Keratinocyte (primary cell): ENCODE measurements at regions not wholly inside any gene's neighbourhood (a gene's known extent, or its start where the extent isn't known, plus 50 kb on each side); places are given as distances from the start of the nearest gene placed in this dataset.

Experiments used
- DNase-seq: peaks from one replicate; pipeline ENCODE4 v3.0.0-alpha.2; 2011; ENCODE audit warnings: low read depth, missing footprints, low spot score
- FAIRE-seq: peaks from 2 replicates; lab custom pipeline; 2011; peaks lifted over from hg19 to GRCh38; lab: Jason Lieb, UNC
- H2AFZ ChIP-seq: 2 replicates; pipeline ENCODE4 v1.6.0; 2012; ENCODE audit warnings: low read length, control low read depth, inconsistent platforms; ENCODE audit not compliant: control insufficient read depth
- H3K27ac ChIP-seq: 2 replicates; pipeline ENCODE4 v1.5.1; 2011; ENCODE audit warnings: low read length; ENCODE audit not compliant: control insufficient read depth, insufficient read depth
- H3K27me3 ChIP-seq: 3 replicates; pipeline ENCODE4 v1.6.0; 2011; ENCODE audit warnings: low read length; ENCODE audit not compliant: control insufficient read depth, insufficient read depth; ENCODE audit errors: extremely low read depth
- H3K36me3 ChIP-seq, 2 experiments: 2 replicates in 1 of 2; 3 replicates in 1 of 2; pipeline ENCODE4 v1.5.1; 2011; ENCODE audit warnings: low read length in 2 of 2, mild to moderate bottlenecking in 1 of 2; ENCODE audit not compliant: control insufficient read depth in 2 of 2, insufficient read depth in 2 of 2; ENCODE audit errors: extremely low read depth in 1 of 2
- H3K4me1 ChIP-seq: 3 replicates; pipeline ENCODE4 v1.5.1; 2011; ENCODE audit warnings: low read length; ENCODE audit not compliant: control insufficient read depth, insufficient read depth; ENCODE audit errors: extremely low read depth
- H3K4me2 ChIP-seq: 3 replicates; pipeline ENCODE4 v1.6.0; 2011; ENCODE audit warnings: low read depth, low read length; ENCODE audit not compliant: control insufficient read depth, insufficient read depth; ENCODE audit errors: extremely low read depth
- H3K4me3 ChIP-seq, 3 experiments: fragments of 200-600 bp in 1 of 3; sonication (generic) in 1 of 3; 2 replicates in 2 of 3; 3 replicates in 1 of 3; pipeline ENCODE4 v1.5.1; 2011 to 2016; ENCODE audit warnings: low read length in 3 of 3, mild to moderate bottlenecking in 3 of 3, control low read depth in 2 of 3, inconsistent platforms in 1 of 3, low read depth in 1 of 3, mixed read lengths in 1 of 3, mixed run types in 1 of 3, moderate library complexity in 1 of 3; ENCODE audit not compliant: control insufficient read depth in 2 of 3, insufficient read depth in 2 of 3; ENCODE audit errors: extremely low read depth in 1 of 3
- H3K79me2 ChIP-seq: 2 replicates; pipeline ENCODE4 v1.6.0; 2012; ENCODE audit warnings: low read length; ENCODE audit not compliant: control insufficient read depth, insufficient read depth
- H3K9ac ChIP-seq: 3 replicates; pipeline ENCODE4 v1.6.0; 2011; ENCODE audit warnings: low read length; ENCODE audit not compliant: control insufficient read depth, insufficient read depth; ENCODE audit errors: extremely low read depth
- H3K9me1 ChIP-seq: 3 replicates; pipeline ENCODE4 v1.6.0; 2011; ENCODE audit warnings: low read length; ENCODE audit not compliant: control insufficient read depth, insufficient read depth; ENCODE audit errors: extremely low read depth
- H3K9me3 ChIP-seq: 2 replicates; pipeline ENCODE4 v1.5.1; 2012; ENCODE audit warnings: low read depth, low read length; ENCODE audit not compliant: control insufficient read depth
- H4K20me1 ChIP-seq: 3 replicates; pipeline ENCODE4 v1.6.0; 2011; ENCODE audit warnings: low read length; ENCODE audit not compliant: control insufficient read depth, insufficient read depth; ENCODE audit errors: extremely low read depth
- CTCF ChIP-seq, 3 experiments: IDR thresholded peaks in 1 of 3; conservative IDR thresholded peaks in 1 of 3; optimal IDR thresholded peaks in 1 of 3; 2 replicates in 2 of 3; 3 replicates in 1 of 3; pipeline versions ENCODE3 to v1.5.1; 2011; ENCODE audit warnings: low read length in 3 of 3, mild to moderate bottlenecking in 3 of 3, moderate library complexity in 2 of 3, control low read depth in 1 of 3, inconsistent platforms in 1 of 3; ENCODE audit not compliant: insufficient read depth in 2 of 3; ENCODE audit errors: extremely low read depth in 1 of 3
- EZH2 ChIP-seq: IDR thresholded peaks from one replicate; pipeline ENCODE4 v1.6.1; 2012; ENCODE audit warnings: inconsistent platforms, mild to moderate bottlenecking, low read length, moderate library complexity
- dilution Hi-C: fragments of 300-500 bp; cut with MboI; formaldehyde crosslinking; loops from one replicate; pipeline ENCODE4 v1.7.0; 2020; ENCODE audit warnings: low sequenced_read_pairs; ENCODE audit not compliant: extremely low pct_ligation_motif_present

GRCh38 chr11:33531743-33532181 is 168.9 kb downstream of the C11orf91 start:
- H3K79me2 ChIP-seq, result no peaks in the 10 kb centered on the region

GRCh38 chr11:33530815-33531214 is 169.8 kb downstream of the C11orf91 start:
- no peaks in the 10 kb centered on the region for H3K36me3 ChIP-seq
- dilution Hi-C loops, result no loop called here
- H3K4me2 ChIP-seq, result no peak overlapping the region
- FAIRE-seq (no peak), DNase-seq (no peak)
- no peaks in the 10 kb centered on the region for H3K79me2 ChIP-seq
- no peak overlapping the region for H3K9ac ChIP-seq
- no peak overlapping the region for H3K27ac ChIP-seq
- TF ChIP-seq CTCF (optimal IDR thresholded peaks at IDR 0.05 in 1 of 3, IDR thresholded peaks at IDR 0.05 in 1 of 3, conservative IDR thresholded peaks at IDR 0.05 in 1 of 3; ENCODE audit: extremely low read depth in 1 of 3, insufficient read depth in 2 of 3, low read length in 3 of 3) (no peak), EZH2 (no peak)
- H3K4me1 ChIP-seq, result no peaks in the 10 kb centered on the region
- no peaks in the 10 kb centered on the region for H3K27me3 ChIP-seq
- H3K9me3 ChIP-seq, result peaks cover 2% of the 10 kb centered on the region
- H3K9me1 ChIP-seq, result no peaks in the 10 kb centered on the region
- no peaks in the 10 kb centered on the region for H4K20me1 ChIP-seq
- H2AFZ ChIP-seq, result no peak overlapping the region
- H3K4me3 ChIP-seq, result no peak overlapping the region

More at GRCh38 chr11:33531743-33532181, 168.9 kb downstream of the C11orf91 start:
- Histone ChIP-seq H3K9me1 (no peaks in the 10 kb centered on the region), H3K36me3 (no peaks in the 10 kb centered on the region), H3K4me1 (no peaks in the 10 kb centered on the region), H2AFZ (no peak overlapping the region), H3K4me2 (no peak overlapping the region), H3K9me3 (peaks cover 2% of the 10 kb centered on the region), H4K20me1 (no peaks in the 10 kb centered on the region), H3K27ac (no peak overlapping the region), H3K9ac (no peak overlapping the region), H3K27me3 (no peaks in the 10 kb centered on the region), H3K4me3 (no peak overlapping the region)
- FAIRE-seq (no peak), DNase-seq (no peak)
- dilution Hi-C loops, result no loop called here
- TF ChIP-seq EZH2 (no peak), CTCF (optimal IDR thresholded peaks at IDR 0.05 in 1 of 3, IDR thresholded peaks at IDR 0.05 in 1 of 3, conservative IDR thresholded peaks at IDR 0.05 in 1 of 3; ENCODE audit: extremely low read depth in 1 of 3, insufficient read depth in 2 of 3, low read length in 3 of 3) (no peak)
